ENCODE measurements at regions not wholly inside any gene's neighbourhood (a gene's known extent, or its start where the extent isn't known, plus 50 kb on each side); places are given as distances from the start of the nearest gene placed in this dataset.

DNA sequence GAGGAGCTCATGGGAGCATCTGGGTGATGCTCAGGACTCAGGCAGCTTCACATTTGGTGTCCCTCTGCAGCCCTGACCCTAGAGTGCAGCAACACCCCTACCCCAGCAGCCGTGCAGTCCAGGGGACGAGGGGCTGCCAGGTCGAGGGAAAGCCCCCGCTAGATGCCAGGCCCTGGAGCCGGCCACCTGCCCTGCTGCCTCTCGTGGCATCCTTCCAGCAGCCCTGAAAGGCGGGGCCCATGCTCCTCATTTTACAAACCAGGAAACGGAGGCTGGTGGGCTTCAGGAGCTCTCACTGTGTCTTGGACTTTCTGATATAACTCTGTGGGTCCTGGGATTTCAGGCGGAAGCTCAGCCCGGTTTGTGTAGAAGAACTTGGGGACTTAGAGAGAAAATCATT is 120.5 kb upstream of the WNT4 start:
- ATAC-seq: no peak
- Histone ChIP-seq H3K4me3 (no peak overlapping the region), H3K4me1 (no peaks in the 10 kb centered on the region), H3K27ac (no peak overlapping the region), H3K36me3 (no peaks in the 10 kb centered on the region), H3K9me3 (no peaks in the 10 kb centered on the region), H3K27me3 (peaks cover 90% of the 10 kb centered on the region)
- TF ChIP-seq EP300 (IDR thresholded peaks at IDR 0.05): no peak
- no peak for TF ChIP-seq POLR2AphosphoS5 (IDR thresholded peaks at IDR 0.05)
- TF ChIP-seq POLR2A (IDR thresholded peaks at IDR 0.05): no peak
- TF ChIP-seq, protein P1, sequence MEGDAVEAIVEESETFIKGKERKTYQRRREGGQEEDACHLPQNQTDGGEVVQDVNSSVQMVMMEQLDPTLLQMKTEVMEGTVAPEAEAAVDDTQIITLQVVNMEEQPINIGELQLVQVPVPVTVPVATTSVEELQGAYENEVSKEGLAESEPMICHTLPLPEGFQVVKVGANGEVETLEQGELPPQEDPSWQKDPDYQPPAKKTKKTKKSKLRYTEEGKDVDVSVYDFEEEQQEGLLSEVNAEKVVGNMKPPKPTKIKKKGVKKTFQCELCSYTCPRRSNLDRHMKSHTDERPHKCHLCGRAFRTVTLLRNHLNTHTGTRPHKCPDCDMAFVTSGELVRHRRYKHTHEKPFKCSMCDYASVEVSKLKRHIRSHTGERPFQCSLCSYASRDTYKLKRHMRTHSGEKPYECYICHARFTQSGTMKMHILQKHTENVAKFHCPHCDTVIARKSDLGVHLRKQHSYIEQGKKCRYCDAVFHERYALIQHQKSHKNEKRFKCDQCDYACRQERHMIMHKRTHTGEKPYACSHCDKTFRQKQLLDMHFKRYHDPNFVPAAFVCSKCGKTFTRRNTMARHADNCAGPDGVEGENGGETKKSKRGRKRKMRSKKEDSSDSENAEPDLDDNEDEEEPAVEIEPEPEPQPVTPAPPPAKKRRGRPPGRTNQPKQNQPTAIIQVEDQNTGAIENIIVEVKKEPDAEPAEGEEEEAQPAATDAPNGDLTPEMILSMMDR (IDR thresholded peaks at IDR 0.05): no peak
- WGBS, 2 donors (ENCODE audit: low coverage in 1 of 2): 30% methylated on average over 4 of the region's 10 CpGs; no CpG with 5 or more reads in 1 of the 2 donors

DNA sequence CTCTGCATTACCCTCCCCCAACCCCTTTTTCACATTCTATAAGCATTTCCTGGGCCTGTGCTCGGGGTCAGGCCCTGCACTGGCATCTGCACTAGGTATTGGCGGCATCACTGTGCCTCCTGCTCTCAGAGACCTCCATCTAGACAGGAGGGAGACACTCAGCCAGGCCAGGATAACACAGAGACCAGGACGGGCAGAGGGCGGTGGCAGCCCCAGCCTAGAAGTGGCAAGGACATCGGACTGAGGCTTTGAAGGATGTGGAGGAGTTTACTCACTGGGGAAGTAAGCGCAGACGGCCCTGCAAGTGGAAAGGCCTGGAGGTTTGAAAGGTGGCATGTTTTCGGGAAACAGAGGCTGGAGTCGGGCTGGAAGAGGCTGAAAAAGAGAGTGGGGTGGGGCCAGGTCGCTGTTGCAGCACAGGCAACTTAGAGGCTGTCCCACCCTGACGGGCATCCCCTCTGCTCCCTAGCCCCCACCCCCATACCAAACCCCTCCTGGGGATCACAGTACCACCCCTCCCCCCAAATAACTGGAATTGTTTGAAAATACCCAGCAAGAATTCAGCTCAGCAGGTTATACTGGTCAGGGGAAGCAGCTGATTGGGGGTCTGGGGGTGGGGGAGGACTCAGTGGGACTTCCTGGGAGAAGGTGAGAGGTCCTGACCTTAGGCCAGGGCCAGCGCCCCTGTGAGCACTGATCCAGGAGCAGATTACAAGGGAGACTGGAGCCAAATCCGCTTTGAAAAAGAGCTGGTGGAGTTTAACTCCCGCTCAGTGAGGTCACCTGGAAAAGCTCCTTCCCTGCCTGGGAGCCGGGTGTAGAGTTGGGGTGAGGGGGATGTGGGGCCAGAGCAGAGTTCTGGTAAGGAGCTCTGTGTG is 121.8 kb upstream of the WNT4 start:
- 66% methylated on average over 5 of the region's 15 CpGs; no CpG with 5 or more reads in 1 of the 2 donors for whole genome bisulfite sequencing, 2 donors (ENCODE audit: low coverage in 1 of 2)
- Histone ChIP-seq H3K9me3 (no peaks in the 10 kb centered on the region), H3K4me3 (no peak overlapping the region)

DNA sequence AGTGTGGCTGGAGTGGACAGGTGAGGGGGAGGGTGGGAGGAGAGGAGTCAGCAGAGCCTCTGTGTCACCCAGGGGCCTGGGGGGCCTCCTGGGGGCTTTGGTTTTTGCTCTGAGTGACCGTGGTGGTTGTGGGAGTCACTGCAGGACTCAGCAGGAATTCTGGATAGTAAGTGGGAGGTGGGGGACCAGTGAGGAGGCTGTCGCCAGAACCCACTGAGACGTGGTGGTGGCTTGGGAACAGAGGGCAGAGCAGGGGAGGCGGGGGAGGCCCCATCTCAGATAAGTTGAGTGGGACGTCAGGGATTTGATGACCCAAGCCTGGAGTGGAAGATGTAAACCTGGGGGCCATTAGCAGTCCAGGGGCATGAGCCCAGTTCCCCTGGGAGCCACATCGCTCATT is 123.2 kb upstream of the WNT4 start:
- no peak for ATAC-seq
- 60% methylated on average over 1 of the region's 6 CpGs; no CpG with 5 or more reads in 1 of the 2 donors for WGBS, 2 donors (ENCODE audit: low coverage in 1 of 2)
- no peak for TF ChIP-seq POLR2A (IDR thresholded peaks at IDR 0.05)
- TF ChIP-seq, protein P1 (IDR thresholded peaks at IDR 0.05): no peak
- no peak for TF ChIP-seq EP300 (IDR thresholded peaks at IDR 0.05)
- TF ChIP-seq POLR2AphosphoS5 (IDR thresholded peaks at IDR 0.05): no peak
- H3K27me3 ChIP-seq: peaks cover 75% of the 10 kb centered on the region
- H3K36me3 ChIP-seq: no peaks in the 10 kb centered on the region
- H3K4me3 ChIP-seq: no peak overlapping the region
- H3K27ac ChIP-seq: no peak overlapping the region
- no peaks in the 10 kb centered on the region for H3K9me3 ChIP-seq
- H3K4me1 ChIP-seq: no peaks in the 10 kb centered on the region

More for the DNA sequence above, 121.8 kb upstream of the WNT4 start:
- Histone ChIP-seq H3K27me3 (peaks cover 82% of the 10 kb centered on the region), H3K36me3 (no peaks in the 10 kb centered on the region), H3K27ac (no peak overlapping the region), H3K4me1 (no peaks in the 10 kb centered on the region)
- ATAC-seq: no peak
- TF ChIP-seq, protein P1 (IDR thresholded peaks at IDR 0.05): no peak
- TF ChIP-seq POLR2A (IDR thresholded peaks at IDR 0.05) (no peak), POLR2AphosphoS5 (IDR thresholded peaks at IDR 0.05) (no peak), EP300 (IDR thresholded peaks at IDR 0.05) (no peak)

DNA sequence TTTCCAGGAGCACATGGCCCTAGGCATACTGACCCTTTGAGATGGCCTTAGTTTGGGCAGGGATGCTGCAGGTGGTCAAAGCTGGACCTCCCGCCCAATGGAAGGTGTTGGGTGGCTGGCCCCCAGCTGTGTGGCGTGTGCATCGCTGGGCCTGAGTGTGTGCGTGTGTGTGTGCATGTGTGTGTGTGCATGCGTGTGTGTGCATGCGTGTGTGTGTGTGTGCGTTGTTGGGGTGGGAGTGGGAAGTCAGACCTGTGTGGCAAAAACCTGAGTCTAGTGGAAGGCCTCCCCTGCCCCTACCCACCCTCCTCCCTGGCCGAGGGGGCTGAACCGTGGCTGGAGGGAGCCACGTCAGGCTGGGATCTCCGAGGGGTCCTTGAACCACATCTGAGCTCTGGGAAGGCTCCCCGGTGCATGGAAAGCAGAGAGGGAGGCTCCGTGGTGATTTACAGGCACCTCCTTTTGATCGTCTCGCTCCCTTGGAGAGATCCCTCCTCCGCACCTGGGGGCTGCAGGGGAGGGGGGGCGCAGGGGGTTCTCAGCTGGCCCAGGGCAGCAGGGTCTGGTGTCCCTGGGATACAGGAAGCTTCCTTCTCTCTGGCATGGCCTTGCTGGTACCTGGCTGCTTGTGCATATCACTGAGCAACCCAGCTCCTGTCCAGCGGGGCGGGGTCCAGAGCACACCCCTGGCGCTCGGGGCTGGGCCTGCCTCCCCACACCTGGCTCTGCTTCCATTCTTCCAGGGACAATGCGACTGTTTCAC is 124.7 kb upstream of the WNT4 start:
- no peak for ATAC-seq
- no peaks in the 10 kb centered on the region for H3K9me3 ChIP-seq
- no peak for TF ChIP-seq POLR2A (IDR thresholded peaks at IDR 0.05)
- TF ChIP-seq POLR2AphosphoS5 (IDR thresholded peaks at IDR 0.05): no peak
- no peak for TF ChIP-seq EP300 (IDR thresholded peaks at IDR 0.05)
- TF ChIP-seq, protein P1 (IDR thresholded peaks at IDR 0.05): no peak
- H3K27me3 ChIP-seq: peaks cover 64% of the 10 kb centered on the region
- no peaks in the 10 kb centered on the region for H3K4me1 ChIP-seq
- no peak overlapping the region for H3K4me3 ChIP-seq
- no peak overlapping the region for H3K27ac ChIP-seq
- H3K36me3 ChIP-seq: no peaks in the 10 kb centered on the region
- WGBS, 2 donors (ENCODE audit: low coverage in 1 of 2): 100% methylated on average over 1 of the region's 22 CpGs; no CpG with 5 or more reads in 1 of the 2 donors

Data from gastroesophageal sphincter (tissue), 4 donors.